ENCODE measurements at regions not wholly inside any gene's neighbourhood (a gene's known extent, or its start where the extent isn't known, plus 50 kb on each side); places are given as distances from the start of the nearest gene placed in this dataset.

GRCh38 chr10:53726921-53727320, 954.3 kb upstream of the MBL2 start:
- Mint-ChIP-seq H3K27ac (no peak overlapping the region), H3K9me3 (peaks cover 10% of the 10 kb centered on the region), H3K4me1 (no peaks in the 10 kb centered on the region), H3K36me3 (ENCODE audit: low read depth) (no peaks in the 10 kb centered on the region), H3K4me3 (no peak overlapping the region), H3K27me3 (no peaks in the 10 kb centered on the region)
- no peak for ATAC-seq (ENCODE audit: low read depth)
- intact Hi-C loops (cut with micrococcal nuclease): no loop called here
- TF ChIP-seq CTCF (IDR thresholded peaks at IDR 0.05): no peak
- ChIA-PET CTCF (no interaction called here), POLR2A (no interaction called here)
- DNase-seq: no peak

- DNase-seq: no peak
- intact Hi-C loops (cut with micrococcal nuclease): no loop called here
- H3K4me3 Mint-ChIP-seq: no peak overlapping the region
- H3K9me3 Mint-ChIP-seq: peaks cover 10% of the 10 kb centered on the region
- ChIA-PET POLR2A (no interaction called here), CTCF (no interaction called here)
- TF ChIP-seq CTCF (IDR thresholded peaks at IDR 0.05): no peak
- no peaks in the 10 kb centered on the region for H3K27me3 Mint-ChIP-seq
- H3K4me1 Mint-ChIP-seq: no peaks in the 10 kb centered on the region
- no peak for ATAC-seq (ENCODE audit: low read depth)
- H3K36me3 Mint-ChIP-seq (ENCODE audit: low read depth): no peaks in the 10 kb centered on the region
- no peak overlapping the region for H3K27ac Mint-ChIP-seq
Observed at GRCh38 chr10:53724581-53724980, 952.0 kb upstream of the MBL2 start.

- intact Hi-C loops (cut with micrococcal nuclease): no loop called here
- TF ChIP-seq CTCF (IDR thresholded peaks at IDR 0.05): no peak
- no peak for ATAC-seq (ENCODE audit: low read depth)
- H3K9me3 Mint-ChIP-seq: peaks cover 13% of the 10 kb centered on the region
- POLR2A ChIA-PET: no interaction called here
- DNase-seq: no peak
- CTCF ChIA-PET: no interaction called here
- H3K4me1 Mint-ChIP-seq: no peaks in the 10 kb centered on the region
- H3K27ac Mint-ChIP-seq: no peak overlapping the region
- no peak overlapping the region for H3K4me3 Mint-ChIP-seq
- no peaks in the 10 kb centered on the region for H3K27me3 Mint-ChIP-seq
- no peaks in the 10 kb centered on the region for H3K36me3 Mint-ChIP-seq (ENCODE audit: low read depth)
Observed at GRCh38 chr10:53719658-53720057, 947.1 kb upstream of the MBL2 start.

- Mint-ChIP-seq H3K27ac (no peak overlapping the region), H3K4me1 (no peaks in the 10 kb centered on the region), H3K27me3 (no peaks in the 10 kb centered on the region), H3K4me3 (no peak overlapping the region), H3K36me3 (ENCODE audit: low read depth) (no peaks in the 10 kb centered on the region), H3K9me3 (peaks cover 4% of the 10 kb centered on the region)
- ChIA-PET CTCF (no interaction called here), POLR2A (no interaction called here)
- no peak for DNase-seq
- TF ChIP-seq CTCF (IDR thresholded peaks at IDR 0.05): no peak
- no peak for ATAC-seq (ENCODE audit: low read depth)
- intact Hi-C loops (cut with micrococcal nuclease): no loop called here
Observed at GRCh38 chr10:53716156-53716555, 943.6 kb upstream of the MBL2 start.

DNA sequence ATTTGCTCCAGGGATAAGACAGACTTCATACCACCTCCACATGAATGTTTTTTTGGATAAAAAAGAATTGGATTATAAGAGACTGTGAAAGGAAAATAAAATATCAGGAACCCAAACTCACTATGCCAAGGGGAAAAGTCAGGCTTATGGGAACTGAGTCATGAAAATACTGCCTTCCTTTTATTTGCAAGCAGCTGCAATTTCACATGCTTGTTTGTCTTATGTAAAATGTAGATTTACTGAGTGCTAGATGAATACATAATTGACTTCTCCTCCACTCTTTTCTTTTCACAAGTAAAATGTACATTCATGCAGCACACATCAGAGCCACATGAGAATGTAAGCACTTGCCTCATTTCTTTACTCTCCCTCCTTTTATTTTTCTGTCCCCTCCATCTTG, 940.8 kb upstream of the MBL2 start:
- intact Hi-C loops (cut with micrococcal nuclease): no loop called here
- Mint-ChIP-seq H3K4me1 (no peaks in the 10 kb centered on the region), H3K4me3 (no peak overlapping the region), H3K27ac (no peak overlapping the region), H3K9me3 (peaks cover 5% of the 10 kb centered on the region), H3K27me3 (no peaks in the 10 kb centered on the region), H3K36me3 (ENCODE audit: low read depth) (no peaks in the 10 kb centered on the region)
- no peak for ATAC-seq (ENCODE audit: low read depth)
- no peak for TF ChIP-seq CTCF (IDR thresholded peaks at IDR 0.05)
- CTCF ChIA-PET: no interaction called here
- DNase-seq: no peak
- POLR2A ChIA-PET: no interaction called here

Measured in activated B cell treated with CpG ODN at 0.5 μM for 24 hours (primary cell).